PC-3 (cell line): ENCODE measurements at regions not wholly inside any gene's neighbourhood (a gene's known extent, or its start where the extent isn't known, plus 50 kb on each side); places are given as distances from the start of the nearest gene placed in this dataset.

ENCODE experiments used
- ATAC-seq: fragments of 200-7000 bp; cut with Tn5 transposase; 2 replicates; pipeline ENCODE4 v1.9.1; 2020; ENCODE audit warnings: mild to moderate bottlenecking, moderate library complexity
- BruUV-seq: library from RNA; stranded (reverse); fragments of 400-500 nt; replicated peaks from 2 replicates; lab custom pipeline; 2021; lab: Mats Ljungman, UMichigan
- CTCF ChIA-PET: fragments of 300-600 bp; sonication (Branson Sonifier 250); formaldehyde crosslinking; loops from one replicate; lab custom pipeline; 2022; ENCODE audit warnings: antibody characterized with exemption; lab: Charles Lee
- POLR2A ChIA-PET: fragments of 300-600 bp; sonication (Branson Sonifier 250); formaldehyde crosslinking; loops from one replicate; lab custom pipeline; 2022; ENCODE audit warnings: antibody characterized with exemption; ENCODE audit not compliant: unreplicated experiment; lab: Charles Lee
- DNase-seq: peaks from one replicate; pipeline ENCODE4 v3.0.0-alpha.2; 2015
- H2AFZ ChIP-seq: fragments of 300-600 bp; sonication (generic); 2 replicates; pipeline ENCODE4 v1.6.0; 2016; ENCODE audit warnings: antibody characterized with exemption, low read length
- H3F3A ChIP-seq: fragments of 300-600 bp; sonication (generic); one replicate; pipeline ENCODE4 v1.6.0; 2017; ENCODE audit warnings: antibody characterized with exemption, low read length, control low read depth, mild to moderate bottlenecking; ENCODE audit not compliant: unreplicated experiment
- H3K27ac ChIP-seq: fragments of 300-600 bp; sonication (generic); 2 replicates; pipeline ENCODE4 v1.5.1; 2016; ENCODE audit warnings: mild to moderate bottlenecking, low read length
- H3K27me3 ChIP-seq: fragments of 300-600 bp; sonication (generic); 2 replicates; pipeline ENCODE4 v1.6.1; 2016; ENCODE audit warnings: low read length, mixed read lengths
- H3K36me3 ChIP-seq: fragments of 300-600 bp; sonication (generic); 2 replicates; pipeline ENCODE4 v1.6.1; 2016; ENCODE audit warnings: low read depth, mixed run types, low read length, mixed read lengths
- H3K4me1 ChIP-seq: fragments of 300-600 bp; sonication (generic); 2 replicates; pipeline ENCODE4 v1.5.1; 2016; ENCODE audit warnings: low read length; ENCODE audit not compliant: insufficient read depth
- H3K4me2 ChIP-seq: fragments of 300-600 bp; sonication (generic); 2 replicates; pipeline ENCODE4 v1.6.0; 2016; ENCODE audit warnings: low read length
- H3K4me3 ChIP-seq: fragments of 300-600 bp; sonication (generic); 2 replicates; pipeline ENCODE4 v1.5.1; 2016; ENCODE audit warnings: mild to moderate bottlenecking, low read length, mixed read lengths
- H3K79me2 ChIP-seq: fragments of 300-600 bp; sonication (generic); 2 replicates; pipeline ENCODE4 v1.6.1; 2017; ENCODE audit warnings: low read length, mixed read lengths
- H3K9ac ChIP-seq: fragments of 300-600 bp; sonication (generic); 2 replicates; pipeline ENCODE4 v1.6.0; 2016; ENCODE audit warnings: mild to moderate bottlenecking, low read length
- H3K9me2 ChIP-seq: fragments of 300-600 bp; sonication (generic); replicated peaks from 2 replicates; pipeline ENCODE4 v1.6.1; 2016; ENCODE audit warnings: mixed run types, low read length, mixed read lengths
- H3K9me3 ChIP-seq: fragments of 300-600 bp; sonication (generic); 2 replicates; pipeline ENCODE4 v1.6.1; 2016; ENCODE audit warnings: low read length, mixed read lengths
- H4K20me1 ChIP-seq: fragments of 300-600 bp; sonication (generic); 2 replicates; pipeline ENCODE4 v1.6.1; 2016; ENCODE audit warnings: low read length, mixed read lengths
- CTCF ChIP-seq: fragments of 300-600 bp; sonication (generic); conservative IDR thresholded peaks from 2 replicates; pipeline ENCODE4 v1.5.1; 2017; ENCODE audit warnings: antibody characterized with exemption, low read depth, mild to moderate bottlenecking, low read length
- EZH2 ChIP-seq: fragments of 300-600 bp; sonication (generic); IDR thresholded peaks from one replicate; pipeline ENCODE4 v1.6.1; 2017; ENCODE audit warnings: antibody characterized with exemption, mild to moderate bottlenecking, low read length; ENCODE audit not compliant: unreplicated experiment
- EZH2phosphoT487 ChIP-seq: fragments of 300-600 bp; sonication (generic); IDR thresholded peaks from 2 replicates; pipeline ENCODE4 v1.6.1; 2018; ENCODE audit warnings: mild to moderate bottlenecking, antibody characterized with exemption, low read length, borderline replicate concordance
- intact Hi-C: fragments of 100-400 bp; cut with micrococcal nuclease; formaldehyde crosslinking; loops from 2 replicates; pipeline ENCODE4 v1.9.0; 2023

GRCh38 chr13:24033527-24034302, 126.8 kb upstream of the SPATA13 start:
- H3K36me3 ChIP-seq: no peaks in the 10 kb centered on the region
- POLR2A ChIA-PET: no interaction called here
- no peak overlapping the region for H3K9ac ChIP-seq
- no peak for DNase-seq
- H3K27ac ChIP-seq: no peak overlapping the region
- CTCF ChIA-PET: no interaction called here
- BruUV-seq: no TSS peak
- intact Hi-C loops: no loop called here
- no peak overlapping the region for H3K4me2 ChIP-seq
- H3F3A ChIP-seq: no peaks in the 10 kb centered on the region
- H3K79me2 ChIP-seq: no peaks in the 10 kb centered on the region
- TF ChIP-seq CTCF (no peak), EZH2phosphoT487 (no peak), EZH2 (no peak)
- H4K20me1 ChIP-seq: no peaks in the 10 kb centered on the region
- H3K9me3 ChIP-seq: no peaks in the 10 kb centered on the region
- H3K4me1 ChIP-seq: peaks cover 26% of the 10 kb centered on the region
- no peak overlapping the region for H3K4me3 ChIP-seq
- no peak for ATAC-seq
- no peaks in the 10 kb centered on the region for H3K9me2 ChIP-seq
- no peaks in the 10 kb centered on the region for H3K27me3 ChIP-seq
- H2AFZ ChIP-seq: no peak overlapping the region

DNA sequence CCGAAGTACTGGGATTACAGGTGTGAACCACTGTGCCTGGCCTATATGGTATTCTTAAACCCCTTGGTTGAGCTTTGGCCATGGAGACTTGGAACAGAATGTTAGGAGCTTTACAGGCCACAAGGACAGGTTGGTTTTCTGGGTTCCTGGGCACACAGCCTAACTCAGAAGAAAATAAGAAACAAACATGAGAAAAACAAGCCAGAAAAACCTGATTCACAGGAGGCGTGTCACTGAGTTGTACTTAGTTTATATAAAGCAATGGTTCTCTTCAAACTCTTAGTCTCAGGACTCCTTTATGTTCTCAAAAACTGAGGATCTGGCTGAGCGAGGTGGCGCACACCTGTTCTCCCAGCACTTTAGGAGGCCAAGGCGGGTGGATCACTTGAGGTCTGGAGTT, 125.1 kb upstream of the SPATA13 start:
- H3F3A ChIP-seq: no peaks in the 10 kb centered on the region
- no peaks in the 10 kb centered on the region for H3K36me3 ChIP-seq
- DNase-seq: peak; percentile 52
- no peak overlapping the region for H3K4me2 ChIP-seq
- no peaks in the 10 kb centered on the region for H3K79me2 ChIP-seq
- H3K4me1 ChIP-seq: peaks cover 33% of the 10 kb centered on the region
- CTCF ChIA-PET: no interaction called here
- H2AFZ ChIP-seq: no peak overlapping the region
- intact Hi-C loops: no loop called here
- H3K9me3 ChIP-seq: no peaks in the 10 kb centered on the region
- no peaks in the 10 kb centered on the region for H4K20me1 ChIP-seq
- no peaks in the 10 kb centered on the region for H3K9me2 ChIP-seq
- H3K27ac ChIP-seq: no peak overlapping the region
- no peak overlapping the region for H3K9ac ChIP-seq
- TF ChIP-seq CTCF (no peak), EZH2phosphoT487 (no peak), EZH2 (no peak)
- BruUV-seq: no TSS peak
- H3K27me3 ChIP-seq: no peaks in the 10 kb centered on the region
- POLR2A ChIA-PET: no interaction called here
- H3K4me3 ChIP-seq: no peak overlapping the region
- no peak for ATAC-seq

DNA sequence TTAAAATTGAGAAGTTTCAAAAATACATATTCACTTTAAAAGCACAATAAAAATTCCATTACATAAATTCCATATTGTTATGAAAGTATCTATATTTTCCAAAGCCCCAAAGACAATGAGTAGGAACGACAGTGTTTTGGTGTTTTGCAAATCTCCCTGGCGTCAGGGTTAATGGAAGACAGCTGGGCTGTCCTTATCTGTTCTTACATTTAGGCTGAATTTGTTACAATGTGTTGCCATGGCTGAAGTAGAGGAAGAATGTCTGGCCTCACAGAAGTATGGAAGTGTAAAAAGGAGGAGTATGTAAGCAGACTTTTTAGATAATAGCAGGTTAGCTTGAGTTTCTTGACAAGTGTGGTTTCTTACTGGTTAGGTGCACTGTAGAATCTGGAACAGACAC, 124.4 kb upstream of the SPATA13 start:
- POLR2A ChIA-PET: no interaction called here
- CTCF ChIA-PET: no interaction called here
- H3K9ac ChIP-seq: no peak overlapping the region
- no peaks in the 10 kb centered on the region for H4K20me1 ChIP-seq
- no peaks in the 10 kb centered on the region for H3F3A ChIP-seq
- H2AFZ ChIP-seq: no peak overlapping the region
- H3K36me3 ChIP-seq: no peaks in the 10 kb centered on the region
- H3K9me2 ChIP-seq: no peaks in the 10 kb centered on the region
- H3K9me3 ChIP-seq: no peaks in the 10 kb centered on the region
- no peaks in the 10 kb centered on the region for H3K27me3 ChIP-seq
- peaks cover 33% of the 10 kb centered on the region for H3K4me1 ChIP-seq
- no peak for TF ChIP-seq CTCF
- TF ChIP-seq EZH2: no peak
- TF ChIP-seq EZH2phosphoT487: no peak
- H3K4me3 ChIP-seq: no peak overlapping the region
- ATAC-seq: no peak
- intact Hi-C loops: no loop called here
- no peak overlapping the region for H3K4me2 ChIP-seq
- DNase-seq: no peak
- H3K79me2 ChIP-seq: no peaks in the 10 kb centered on the region
- no peak overlapping the region for H3K27ac ChIP-seq
- BruUV-seq: no TSS peak
